K562 (cell line): ENCODE measurements at regions not wholly inside any gene's neighbourhood (a gene's known extent, or its start where the extent isn't known, plus 50 kb on each side); places are given as distances from the start of the nearest gene placed in this dataset.

Experiments used
- ARID2 ChIP-seq: fragments of 450-650 bp; IDR thresholded peaks from 2 replicates; pipeline ENCODE4 v1.6.1; 2017; ENCODE audit warnings: antibody characterized with exemption, mild to moderate bottlenecking
- EP400 ChIP-seq: fragments of 450-650 bp; IDR thresholded peaks from 2 replicates; pipeline ENCODE4 v1.6.1; 2017; ENCODE audit warnings: antibody characterized with exemption, mild to moderate bottlenecking, moderate library complexity
- MEF2D ChIP-seq: conservative IDR thresholded peaks from 2 replicates; pipeline ENCODE4 v1.6.1; 2016; ENCODE audit warnings: low read depth, missing genetic modification characterization, missing compliant biosample characterization
- MTA2 ChIP-seq: fragments of 450-650 bp; IDR thresholded peaks from 2 replicates; pipeline ENCODE4 v1.6.1; 2016; ENCODE audit warnings: low read depth
- TAF9B ChIP-seq: fragments of 450-650 bp; IDR thresholded peaks from 2 replicates; pipeline ENCODE4 v1.6.1; 2018; ENCODE audit warnings: mild to moderate bottlenecking; ENCODE audit not compliant: partially characterized antibody
- TBP ChIP-seq: optimal IDR thresholded peaks from 2 replicates; pipeline ENCODE3; 2011; ENCODE audit warnings: low read depth, low read length, improper control_type of control experiment
- YY1 ChIP-seq, 3 experiments: IDR thresholded peaks; 2 replicates each; pipeline ENCODE4 v1.6.1; 2011; ENCODE audit warnings: low read length in 2 of 3, mild to moderate bottlenecking in 2 of 3, moderate library complexity in 2 of 3, borderline replicate concordance in 1 of 3, control low read depth in 1 of 3, low read depth in 1 of 3; ENCODE audit not compliant: insufficient read depth in 3 of 3, insufficient replicate concordance in 2 of 3, control insufficient read depth in 1 of 3, insufficient read length in 1 of 3; ENCODE audit errors: extremely low read depth in 1 of 3
- ZNF224 ChIP-seq: sonication (generic); formaldehyde crosslinking; IDR thresholded peaks from 2 replicates; pipeline ENCODE4 v1.8.0; 2022; ENCODE audit warnings: mild to moderate bottlenecking, missing genetic modification reagents
- TF ChIP-seq, protein P1 (sequence below): fragments of 250-450 bp; sonication (Bioruptor Pico); IDR thresholded peaks from 2 replicates; pipeline ENCODE4 v1.4.0; 2020; ENCODE audit warnings: mild to moderate bottlenecking, moderate library complexity
- TF ChIP-seq, protein P2 (sequence below), 3 experiments: IDR thresholded peaks in 2 of 3; conservative IDR thresholded peaks in 1 of 3; 2 replicates each; pipeline ENCODE4 v1.5.1; 2011 to 2012; ENCODE audit warnings: low read length in 3 of 3, mild to moderate bottlenecking in 3 of 3, control low read depth in 2 of 3, improper control_type of control experiment in 1 of 3, inconsistent platforms in 1 of 3, low read depth in 1 of 3, mixed read lengths in 1 of 3, moderate library complexity in 1 of 3; ENCODE audit not compliant: insufficient read depth in 2 of 3

DNA sequence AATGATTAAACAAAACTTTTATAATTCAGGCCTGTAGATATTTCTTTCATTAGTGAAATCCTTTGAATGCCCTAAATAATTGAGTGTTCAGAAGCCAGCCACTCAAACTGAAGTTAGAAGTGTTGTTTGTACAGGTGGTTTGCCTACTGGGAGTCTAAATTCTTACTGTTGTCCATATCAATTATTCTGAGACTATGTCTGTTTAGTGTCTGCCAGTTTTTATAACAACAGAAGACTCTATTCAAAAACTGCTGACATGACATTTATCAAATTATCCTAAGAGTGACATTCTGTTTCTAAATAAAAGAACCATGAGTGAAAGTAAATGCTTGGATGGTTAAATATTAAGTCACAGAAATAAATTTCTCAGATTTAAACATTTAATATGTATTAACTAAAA, 375.1 kb downstream of the FAT4 start:
- TF ChIP-seq EP400, result no peak
- no peak for TF ChIP-seq MTA2
- no peak for TF ChIP-seq ARID2
- TF ChIP-seq, protein P1, sequence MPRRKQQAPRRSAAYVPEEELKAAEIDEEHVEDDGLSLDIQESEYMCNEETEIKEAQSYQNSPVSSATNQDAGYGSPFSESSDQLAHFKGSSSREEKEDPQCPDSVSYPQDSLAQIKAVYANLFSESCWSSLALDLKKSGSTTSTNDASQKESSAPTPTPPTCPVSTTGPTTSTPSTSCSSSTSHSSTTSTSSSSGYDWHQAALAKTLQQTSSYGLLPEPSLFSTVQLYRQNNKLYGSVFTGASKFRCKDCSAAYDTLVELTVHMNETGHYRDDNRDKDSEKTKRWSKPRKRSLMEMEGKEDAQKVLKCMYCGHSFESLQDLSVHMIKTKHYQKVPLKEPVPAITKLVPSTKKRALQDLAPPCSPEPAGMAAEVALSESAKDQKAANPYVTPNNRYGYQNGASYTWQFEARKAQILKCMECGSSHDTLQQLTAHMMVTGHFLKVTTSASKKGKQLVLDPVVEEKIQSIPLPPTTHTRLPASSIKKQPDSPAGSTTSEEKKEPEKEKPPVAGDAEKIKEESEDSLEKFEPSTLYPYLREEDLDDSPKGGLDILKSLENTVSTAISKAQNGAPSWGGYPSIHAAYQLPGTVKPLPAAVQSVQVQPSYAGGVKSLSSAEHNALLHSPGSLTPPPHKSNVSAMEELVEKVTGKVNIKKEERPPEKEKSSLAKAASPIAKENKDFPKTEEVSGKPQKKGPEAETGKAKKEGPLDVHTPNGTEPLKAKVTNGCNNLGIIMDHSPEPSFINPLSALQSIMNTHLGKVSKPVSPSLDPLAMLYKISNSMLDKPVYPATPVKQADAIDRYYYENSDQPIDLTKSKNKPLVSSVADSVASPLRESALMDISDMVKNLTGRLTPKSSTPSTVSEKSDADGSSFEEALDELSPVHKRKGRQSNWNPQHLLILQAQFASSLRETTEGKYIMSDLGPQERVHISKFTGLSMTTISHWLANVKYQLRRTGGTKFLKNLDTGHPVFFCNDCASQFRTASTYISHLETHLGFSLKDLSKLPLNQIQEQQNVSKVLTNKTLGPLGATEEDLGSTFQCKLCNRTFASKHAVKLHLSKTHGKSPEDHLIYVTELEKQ, result no peak
- no peak for TF ChIP-seq TBP
- TF ChIP-seq YY1 (IDR thresholded peaks at IDR 0.05; ENCODE audit: borderline replicate concordance in 1 of 3, control insufficient read depth in 1 of 3, extremely low read depth in 1 of 3, insufficient read depth in 3 of 3, insufficient read length in 1 of 3, insufficient replicate concordance in 2 of 3, low read depth in 1 of 3, low read length in 2 of 3), result no peak
- TF ChIP-seq, protein P2, sequence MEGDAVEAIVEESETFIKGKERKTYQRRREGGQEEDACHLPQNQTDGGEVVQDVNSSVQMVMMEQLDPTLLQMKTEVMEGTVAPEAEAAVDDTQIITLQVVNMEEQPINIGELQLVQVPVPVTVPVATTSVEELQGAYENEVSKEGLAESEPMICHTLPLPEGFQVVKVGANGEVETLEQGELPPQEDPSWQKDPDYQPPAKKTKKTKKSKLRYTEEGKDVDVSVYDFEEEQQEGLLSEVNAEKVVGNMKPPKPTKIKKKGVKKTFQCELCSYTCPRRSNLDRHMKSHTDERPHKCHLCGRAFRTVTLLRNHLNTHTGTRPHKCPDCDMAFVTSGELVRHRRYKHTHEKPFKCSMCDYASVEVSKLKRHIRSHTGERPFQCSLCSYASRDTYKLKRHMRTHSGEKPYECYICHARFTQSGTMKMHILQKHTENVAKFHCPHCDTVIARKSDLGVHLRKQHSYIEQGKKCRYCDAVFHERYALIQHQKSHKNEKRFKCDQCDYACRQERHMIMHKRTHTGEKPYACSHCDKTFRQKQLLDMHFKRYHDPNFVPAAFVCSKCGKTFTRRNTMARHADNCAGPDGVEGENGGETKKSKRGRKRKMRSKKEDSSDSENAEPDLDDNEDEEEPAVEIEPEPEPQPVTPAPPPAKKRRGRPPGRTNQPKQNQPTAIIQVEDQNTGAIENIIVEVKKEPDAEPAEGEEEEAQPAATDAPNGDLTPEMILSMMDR (IDR thresholded peaks at IDR 0.05 in 2 of 3, conservative IDR thresholded peaks at IDR 0.05 in 1 of 3; ENCODE audit: insufficient read depth in 2 of 3, low read depth in 1 of 3, low read length in 3 of 3), result no peak
- no peak for TF ChIP-seq MEF2D (tag)
- TF ChIP-seq TAF9B, result no peak
- no peak for TF ChIP-seq ZNF224 (CRISPR knock-in tag)
